ENCODE measurements at regions not wholly inside any gene's neighbourhood (a gene's known extent, or its start where the extent isn't known, plus 50 kb on each side); places are given as distances from the start of the nearest gene placed in this dataset.

- DNase-seq (ENCODE audit: low spot score), result no peak
Observed at GRCh38 chr22:34904486-34904885, 161.5 kb upstream of the ISX start.

GRCh38 chr22:34913826-34914225, 152.1 kb upstream of the ISX start:
- no peak for DNase-seq (ENCODE audit: low spot score)

- no peak for DNase-seq (ENCODE audit: low spot score)
Observed at GRCh38 chr22:34914846-34915245, 151.1 kb upstream of the ISX start.

- DNase-seq (ENCODE audit: low spot score), result no peak
Observed at GRCh38 chr22:34917239-34917638, 148.7 kb upstream of the ISX start.

- no peak for DNase-seq (ENCODE audit: low spot score)
Observed at GRCh38 chr22:34931026-34931425, 134.9 kb upstream of the ISX start.

- no peak for DNase-seq (ENCODE audit: low spot score)
Observed at GRCh38 chr22:34934261-34934660, 131.7 kb upstream of the ISX start.

GRCh38 chr22:34943830-34944229, 122.1 kb upstream of the ISX start:
- DNase-seq (ENCODE audit: low spot score), result no peak

GRCh38 chr22:34946339-34946985, 119.5 kb upstream of the ISX start:
- DNase-seq (ENCODE audit: low spot score), result no peak

- DNase-seq (ENCODE audit: low spot score), result no peak
Observed at GRCh38 chr22:34950489-34950888, 115.5 kb upstream of the ISX start.

GRCh38 chr22:34951212-34951611, 114.7 kb upstream of the ISX start:
- no peak for DNase-seq (ENCODE audit: low spot score)

GRCh38 chr22:34960005-34960404, 106.0 kb upstream of the ISX start:
- DNase-seq (ENCODE audit: low spot score), result no peak

GRCh38 chr22:34966980-34967565, 98.9 kb upstream of the ISX start:
- no peak for DNase-seq (ENCODE audit: low spot score)

GRCh38 chr22:34969001-34969790, 96.8 kb upstream of the ISX start:
- DNase-seq (ENCODE audit: low spot score), result no peak

- DNase-seq (ENCODE audit: low spot score), result no peak
Observed at GRCh38 chr22:34971456-34971855, 94.5 kb upstream of the ISX start.

GRCh38 chr22:34972191-34972897, 93.6 kb upstream of the ISX start:
- DNase-seq (ENCODE audit: low spot score), result no peak

GRCh38 chr22:34973016-34973415, 92.9 kb upstream of the ISX start:
- DNase-seq (ENCODE audit: low spot score), result no peak

GRCh38 chr22:34973926-34974325, 92.0 kb upstream of the ISX start:
- no peak for DNase-seq (ENCODE audit: low spot score)

GRCh38 chr22:34975721-34976120, 90.2 kb upstream of the ISX start:
- no peak for DNase-seq (ENCODE audit: low spot score)

- DNase-seq (ENCODE audit: low spot score), result no peak
Observed at GRCh38 chr22:34976474-34976873, 89.5 kb upstream of the ISX start.

- DNase-seq (ENCODE audit: low spot score), result no peak
Observed at GRCh38 chr22:34976886-34977285, 89.1 kb upstream of the ISX start.

GRCh38 chr22:34986523-34986922, 79.4 kb upstream of the ISX start:
- DNase-seq (ENCODE audit: low spot score), result no peak

GRCh38 chr22:34992672-34993071, 73.3 kb upstream of the ISX start:
- DNase-seq (ENCODE audit: low spot score), result no peak

GRCh38 chr22:34993548-34993947, 72.4 kb upstream of the ISX start:
- DNase-seq (ENCODE audit: low spot score), result no peak

Measured in left forelimb (tissue), 1 donor.